Thyroid gland (tissue), 4 donors: ENCODE measurements at regions not wholly inside any gene's neighbourhood (a gene's known extent, or its start where the extent isn't known, plus 50 kb on each side); places are given as distances from the start of the nearest gene placed in this dataset.

Source experiments
- DNase-seq, 2 donors: peaks; one replicate each; pipeline ENCODE4 v3.0.0-alpha.2; 2019
- H3K27ac ChIP-seq, 3 donors: fragments of 200-600 bp; sonication (generic); 1 replicate in 2 of 3; 2 replicates in 1 of 3; pipeline ENCODE4 v1.5.1; 2016 to 2019; ENCODE audit warnings: mild to moderate bottlenecking in 1 of 3, moderate library complexity in 1 of 3
- H3K27me3 ChIP-seq: fragments of 200-600 bp; sonication (generic); one replicate; pipeline ENCODE4 v1.5.1; 2019
- H3K36me3 ChIP-seq, 2 donors: fragments of 200-600 bp; sonication (generic); one replicate each; pipeline ENCODE4 v1.5.1; 2016 to 2019
- H3K4me1 ChIP-seq, 2 donors: fragments of 200-600 bp; sonication (generic); one replicate each; pipeline ENCODE4 v1.5.1; 2017 to 2019
- H3K4me3 ChIP-seq, 3 donors: fragments of 200-600 bp; sonication (generic); replicated peaks in 1 of 3; 1 replicate in 2 of 3; 2 replicates in 1 of 3; pipeline ENCODE4 v1.5.1; 2016; ENCODE audit warnings: mild to moderate bottlenecking in 1 of 3
- H3K9me3 ChIP-seq: fragments of 200-600 bp; sonication (generic); one replicate; pipeline ENCODE4 v1.5.1; 2017
- POLR2A ChIP-seq, 2 donors: fragments of 450-650 bp; IDR thresholded peaks; one replicate each; pipeline ENCODE4 v1.6.1; 2017; ENCODE audit warnings: antibody characterized with exemption in 2 of 2, mild to moderate bottlenecking in 2 of 2, moderate library complexity in 1 of 2
- WGBS, 2 donors: methylation state at CpG; one replicate each; pipeline ENCODE4 v1.1.5; 2017; 5-methylcytosine and 5-hydroxymethylcytosine counted together
- intact Hi-C: fragments of 100-400 bp; cut with DNase I; formaldehyde crosslinking; loops from one replicate; pipeline ENCODE4 v1.15.1; 2023
- TF ChIP-seq, protein P1 (sequence below), 6 experiments: fragments of 200-600 bp in 3 of 6; fragments of 450-650 bp in 3 of 6; sonication (generic) in 3 of 6; IDR thresholded peaks; one replicate each; pipeline ENCODE4 v1.5.1; 2016 to 2019; ENCODE audit warnings: antibody characterized with exemption in 6 of 6, mild to moderate bottlenecking in 2 of 6, inconsistent platforms in 1 of 6, moderate library complexity in 1 of 6

DNA sequence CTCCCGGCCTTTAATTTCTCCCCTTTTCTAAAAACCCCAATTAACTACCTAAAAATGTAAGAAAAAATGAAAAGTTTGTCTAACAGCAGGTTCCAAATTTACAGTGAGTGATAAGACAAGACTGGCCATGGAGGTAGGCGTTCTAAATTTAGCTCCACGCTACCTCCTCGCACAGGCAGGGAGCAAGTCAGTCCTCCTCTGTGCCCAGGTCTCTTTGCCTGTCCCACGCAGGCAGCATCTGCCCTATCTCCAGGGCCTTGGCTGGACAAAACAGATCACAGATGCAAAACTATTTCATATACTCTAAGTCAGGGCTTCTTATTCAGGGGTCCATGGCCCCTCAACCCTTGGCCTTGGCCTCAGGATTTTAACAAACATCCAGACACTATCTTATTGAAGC lies 98.0 kb upstream of the JARID2 start:
- Histone ChIP-seq H3K4me1 (no peaks in the 10 kb centered on the region), H3K27me3 (no peaks in the 10 kb centered on the region), H3K27ac (no peak overlapping the region), H3K9me3 (no peaks in the 10 kb centered on the region), H3K4me3 (no peak overlapping the region), H3K36me3 (no peaks in the 10 kb centered on the region)
- WGBS, 2 donors = 97% methylated on average over 5 of the region's 5 CpGs
- intact Hi-C loops = no loop called here
- no peak for DNase-seq
- TF ChIP-seq, protein P1, sequence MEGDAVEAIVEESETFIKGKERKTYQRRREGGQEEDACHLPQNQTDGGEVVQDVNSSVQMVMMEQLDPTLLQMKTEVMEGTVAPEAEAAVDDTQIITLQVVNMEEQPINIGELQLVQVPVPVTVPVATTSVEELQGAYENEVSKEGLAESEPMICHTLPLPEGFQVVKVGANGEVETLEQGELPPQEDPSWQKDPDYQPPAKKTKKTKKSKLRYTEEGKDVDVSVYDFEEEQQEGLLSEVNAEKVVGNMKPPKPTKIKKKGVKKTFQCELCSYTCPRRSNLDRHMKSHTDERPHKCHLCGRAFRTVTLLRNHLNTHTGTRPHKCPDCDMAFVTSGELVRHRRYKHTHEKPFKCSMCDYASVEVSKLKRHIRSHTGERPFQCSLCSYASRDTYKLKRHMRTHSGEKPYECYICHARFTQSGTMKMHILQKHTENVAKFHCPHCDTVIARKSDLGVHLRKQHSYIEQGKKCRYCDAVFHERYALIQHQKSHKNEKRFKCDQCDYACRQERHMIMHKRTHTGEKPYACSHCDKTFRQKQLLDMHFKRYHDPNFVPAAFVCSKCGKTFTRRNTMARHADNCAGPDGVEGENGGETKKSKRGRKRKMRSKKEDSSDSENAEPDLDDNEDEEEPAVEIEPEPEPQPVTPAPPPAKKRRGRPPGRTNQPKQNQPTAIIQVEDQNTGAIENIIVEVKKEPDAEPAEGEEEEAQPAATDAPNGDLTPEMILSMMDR (IDR thresholded peaks at IDR 0.05) = no peak
- TF ChIP-seq POLR2A (IDR thresholded peaks at IDR 0.05) = no peak

DNA sequence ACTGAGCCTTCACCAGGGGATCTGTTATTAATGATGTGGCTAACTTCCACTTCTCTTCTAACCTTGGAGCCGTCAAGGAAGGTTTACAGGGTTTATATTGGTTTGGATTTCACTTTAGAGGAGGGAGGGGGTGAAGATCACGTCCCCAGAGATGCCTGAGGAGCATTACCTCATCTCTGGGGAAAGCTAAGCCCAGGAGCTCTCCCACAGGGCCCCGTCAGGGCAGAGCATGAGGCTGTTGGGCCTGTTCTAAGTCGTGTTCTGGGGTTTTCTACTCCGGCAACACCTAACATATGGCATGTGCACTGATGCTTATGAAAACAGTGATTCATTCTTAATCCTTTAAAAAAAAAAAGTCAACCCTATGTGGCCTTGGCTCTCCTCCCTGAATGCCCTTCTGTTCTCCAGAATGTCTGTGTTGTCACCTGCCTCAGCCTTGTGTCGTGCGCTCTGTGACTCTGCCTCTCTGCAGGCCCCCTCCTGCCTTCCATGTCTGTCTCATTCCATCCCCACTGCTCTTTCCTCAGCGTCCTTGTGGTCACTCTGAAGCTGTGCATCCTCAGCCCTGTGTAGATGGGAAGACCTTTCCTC lies 97.4 kb upstream of the JARID2 start:
- WGBS, 2 donors = 70% methylated on average over 8 of the region's 8 CpGs
- no peak for DNase-seq
- no peaks in the 10 kb centered on the region for H3K36me3 ChIP-seq

DNA sequence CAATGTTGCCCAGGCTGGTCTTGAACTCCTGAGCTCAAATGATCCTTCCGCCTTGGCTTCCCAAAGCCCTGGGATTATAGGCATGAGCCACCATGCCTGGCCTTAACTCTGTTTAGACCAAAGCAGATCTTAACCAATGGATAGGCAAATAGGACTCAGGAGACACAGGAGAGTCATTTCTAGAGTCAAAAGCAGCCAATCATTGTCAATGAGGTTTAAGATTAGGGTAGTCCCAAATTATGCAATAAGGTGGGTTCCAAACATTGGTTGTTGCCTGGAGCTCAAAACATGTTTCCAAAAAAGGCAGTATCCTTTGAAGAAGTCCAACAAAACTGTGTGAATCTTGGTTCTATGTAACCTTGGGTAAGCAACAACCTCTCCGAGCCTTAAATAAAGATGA lies 95.7 kb upstream of the JARID2 start:
- H3K4me3 ChIP-seq = no peak overlapping the region
- H3K27ac ChIP-seq = no peak overlapping the region
- H3K36me3 ChIP-seq = no peaks in the 10 kb centered on the region
- H3K27me3 ChIP-seq = no peaks in the 10 kb centered on the region
- TF ChIP-seq POLR2A (IDR thresholded peaks at IDR 0.05) = no peak
- TF ChIP-seq, protein P1 (IDR thresholded peaks at IDR 0.05) = no peak
- no peaks in the 10 kb centered on the region for H3K9me3 ChIP-seq
- intact Hi-C loops = no loop called here
- 98 to 100% methylated on average over 2 of the region's 2 CpGs for WGBS, 2 donors
- DNase-seq = no peak
- no peaks in the 10 kb centered on the region for H3K4me1 ChIP-seq

More for the DNA sequence above, 97.4 kb upstream of the JARID2 start:
- Histone ChIP-seq H3K27ac (no peak overlapping the region), H3K4me3 (no peak overlapping the region), H3K4me1 (no peaks in the 10 kb centered on the region), H3K27me3 (no peaks in the 10 kb centered on the region), H3K9me3 (no peaks in the 10 kb centered on the region)
- intact Hi-C loops = no loop called here
- TF ChIP-seq, protein P1 (IDR thresholded peaks at IDR 0.05) = no peak
- no peak for TF ChIP-seq POLR2A (IDR thresholded peaks at IDR 0.05)

DNA sequence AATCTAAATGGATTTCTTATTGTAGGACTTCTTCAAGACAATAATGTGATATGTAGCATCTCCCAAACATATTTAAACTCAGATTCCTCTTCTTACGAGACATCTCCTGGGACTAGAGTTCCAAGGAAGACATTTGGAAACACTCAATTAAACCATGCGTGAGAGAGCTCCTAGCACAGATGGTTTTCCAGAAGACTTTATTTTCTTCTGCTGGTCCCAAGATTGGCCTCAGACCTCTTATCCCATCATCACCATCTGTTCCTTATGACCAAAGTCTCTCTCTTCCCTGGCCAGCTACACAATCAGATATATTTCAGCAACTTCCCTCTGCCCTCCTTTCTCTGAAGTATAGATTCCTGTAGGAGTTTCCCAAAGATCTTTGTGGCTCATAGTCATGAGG lies 93.2 kb upstream of the JARID2 start:
- Histone ChIP-seq H3K27ac (no peak overlapping the region), H3K4me3 (no peak overlapping the region), H3K9me3 (no peaks in the 10 kb centered on the region), H3K36me3 (no peaks in the 10 kb centered on the region), H3K4me1 (no peaks in the 10 kb centered on the region), H3K27me3 (no peaks in the 10 kb centered on the region)
- 84 to 93% methylated on average over 2 of the region's 2 CpGs for WGBS, 2 donors
- no peak for TF ChIP-seq POLR2A (IDR thresholded peaks at IDR 0.05)
- intact Hi-C loops = no loop called here
- DNase-seq = no peak

DNA sequence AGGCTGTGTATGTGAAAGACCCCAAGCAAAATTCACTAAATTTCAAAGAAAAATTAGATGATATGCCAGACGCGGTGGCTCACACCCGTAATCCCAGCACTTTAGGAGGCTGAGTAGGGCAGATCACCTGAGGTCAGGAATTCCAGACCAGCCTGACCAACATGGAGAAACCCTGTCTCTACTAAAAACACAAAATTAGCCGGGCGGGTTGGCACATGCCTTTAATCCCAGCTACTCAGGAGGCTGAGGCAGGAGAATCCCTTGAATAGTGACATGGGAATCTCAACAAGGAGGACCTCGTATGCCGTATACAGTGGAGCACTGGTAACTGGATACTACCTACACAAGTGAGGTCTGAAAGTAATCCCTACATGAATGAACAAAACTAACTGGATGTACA lies 92.7 kb upstream of the JARID2 start:
- Histone ChIP-seq H3K27me3 (no peaks in the 10 kb centered on the region), H3K36me3 (no peaks in the 10 kb centered on the region), H3K4me1 (no peaks in the 10 kb centered on the region), H3K4me3 (no peak overlapping the region), H3K27ac (no peak overlapping the region), H3K9me3 (no peaks in the 10 kb centered on the region)
- WGBS, 2 donors = 95 to 96% methylated on average over 7 of the region's 7 CpGs
- no peak for TF ChIP-seq POLR2A (IDR thresholded peaks at IDR 0.05)
- TF ChIP-seq, protein P1 (IDR thresholded peaks at IDR 0.05) = no peak
- no peak for DNase-seq
- intact Hi-C loops = no loop called here

DNA sequence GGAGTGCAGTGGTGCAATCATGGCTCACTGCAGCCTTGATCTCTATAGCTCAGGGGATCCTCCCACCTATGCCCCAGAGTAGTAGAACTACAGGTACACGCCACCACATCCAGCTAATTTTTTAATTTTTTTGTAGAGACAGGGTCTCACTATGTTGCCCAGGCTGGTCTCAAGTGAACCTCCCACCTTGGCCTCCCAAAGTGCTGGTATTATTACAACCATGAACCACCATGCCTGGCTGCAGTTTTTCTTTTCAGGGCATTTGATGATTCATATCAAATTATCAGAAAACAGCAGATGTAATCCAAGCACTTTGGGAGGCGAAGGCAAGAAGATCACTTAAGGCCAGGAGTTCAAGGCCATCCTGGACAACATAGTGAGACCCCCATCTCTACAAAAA lies 88.4 kb upstream of the JARID2 start:
- no peak for DNase-seq
- Histone ChIP-seq H3K4me1 (no peaks in the 10 kb centered on the region), H3K27ac (no peak overlapping the region), H3K9me3 (no peaks in the 10 kb centered on the region), H3K4me3 (no peak overlapping the region), H3K27me3 (no peaks in the 10 kb centered on the region), H3K36me3 (no peaks in the 10 kb centered on the region)
- intact Hi-C loops = no loop called here
- TF ChIP-seq, protein P1 (IDR thresholded peaks at IDR 0.05) = no peak
- no peak for TF ChIP-seq POLR2A (IDR thresholded peaks at IDR 0.05)
- 94 to 100% methylated on average over 2 of the region's 2 CpGs for WGBS, 2 donors
